Eye (tissue), 1 donor: ENCODE measurements at regions not wholly inside any gene's neighbourhood (a gene's known extent, or its start where the extent isn't known, plus 50 kb on each side); places are given as distances from the start of the nearest gene placed in this dataset.
"Not testable (repeated sequence)": the region's sequence is repeated elsewhere in the genome, so short reads cannot be mapped to it uniquely, and the experiment has no call there.

ENCODE experiments used
- DNase-seq: peaks from one replicate; pipeline ENCODE4 v3.0.0-alpha.2; 2015

DNA sequence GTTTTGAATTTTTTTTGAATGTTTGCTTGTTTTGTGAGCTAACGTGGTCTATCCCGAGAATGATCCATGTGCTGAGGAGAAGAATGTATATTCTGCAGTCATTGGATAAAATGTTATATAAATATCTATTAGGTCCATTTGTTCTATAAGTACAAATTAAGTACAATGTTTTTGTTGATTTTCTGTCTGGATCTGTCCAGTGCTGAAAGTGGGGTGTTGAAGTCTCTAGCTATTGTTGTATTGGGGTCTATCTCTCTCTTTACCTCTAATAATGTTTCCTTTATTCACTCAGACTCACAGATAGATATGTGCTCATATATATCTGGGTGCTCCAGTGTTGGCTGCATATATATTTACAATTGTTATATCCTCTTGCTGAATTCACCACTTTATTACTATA, 144.8 kb upstream of the SETMAR start:
- no peak for DNase-seq

GRCh38 chr3:4162096-4162495, 141.1 kb upstream of the SETMAR start:
- DNase-seq = no peak

- peak; percentile 71 for DNase-seq
Observed at GRCh38 chr3:4163011-4163410, 140.2 kb upstream of the SETMAR start.

DNA sequence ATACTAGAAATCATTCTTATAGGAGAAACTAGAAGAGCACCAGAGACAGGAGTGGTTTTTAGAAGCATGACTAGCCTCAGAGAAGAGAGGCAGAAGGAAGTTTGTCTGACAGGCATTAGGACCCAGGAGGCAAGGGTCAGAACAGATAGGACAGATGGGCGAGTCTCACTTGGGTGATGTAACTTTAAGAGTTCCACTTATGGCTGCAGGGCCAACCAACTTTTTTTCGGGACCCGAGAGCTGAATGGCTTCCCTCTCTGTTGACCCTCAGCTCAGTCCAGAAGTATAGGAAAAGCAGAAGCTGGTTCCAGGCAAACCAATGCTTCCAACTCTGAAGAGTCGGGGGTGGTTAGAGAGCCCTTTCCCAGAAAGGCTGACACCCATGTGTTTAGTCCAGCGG, 136.6 kb upstream of the SETMAR start:
- DNase-seq = no peak

DNA sequence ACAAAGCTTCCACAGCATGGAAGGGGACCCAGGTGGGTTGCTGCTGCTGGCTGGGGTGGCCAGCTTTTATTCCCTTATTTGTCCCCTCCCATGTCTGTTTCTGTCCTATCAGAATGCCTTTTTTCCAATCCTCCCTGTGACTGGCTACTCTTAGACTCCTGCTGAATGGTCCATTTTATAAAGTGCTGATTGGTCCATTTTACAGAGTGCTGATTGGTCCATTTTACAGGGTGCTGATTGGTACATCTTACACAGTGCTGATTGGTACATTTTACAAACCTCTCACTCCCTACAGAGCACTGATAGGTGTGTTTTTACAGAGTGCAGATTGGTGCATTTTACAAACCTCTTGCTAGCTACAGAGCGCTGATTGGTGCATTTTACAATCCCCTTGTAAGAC, 135.9 kb upstream of the SETMAR start:
- DNase-seq = not testable (repeated sequence)

DNA sequence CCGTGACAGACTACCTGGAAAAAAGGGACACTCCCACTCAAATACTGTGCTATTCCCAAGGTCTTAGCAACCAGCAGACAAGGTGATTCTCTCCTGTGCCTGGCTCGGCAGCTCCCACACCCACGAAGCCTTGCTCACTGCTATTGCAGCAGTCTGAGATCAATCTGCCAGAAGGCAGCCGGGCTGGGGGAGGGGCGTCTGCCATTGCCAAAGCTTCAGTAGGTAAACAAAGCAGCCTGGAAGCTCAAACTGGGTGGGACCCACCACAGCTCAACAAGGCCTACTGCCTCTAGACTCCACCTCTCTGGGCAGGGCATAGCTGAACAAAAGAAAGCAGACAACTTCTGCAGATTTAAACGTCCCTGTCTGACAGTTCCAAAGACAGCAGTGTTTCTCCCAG, 128.4 kb upstream of the SETMAR start:
- no peak for DNase-seq

DNA sequence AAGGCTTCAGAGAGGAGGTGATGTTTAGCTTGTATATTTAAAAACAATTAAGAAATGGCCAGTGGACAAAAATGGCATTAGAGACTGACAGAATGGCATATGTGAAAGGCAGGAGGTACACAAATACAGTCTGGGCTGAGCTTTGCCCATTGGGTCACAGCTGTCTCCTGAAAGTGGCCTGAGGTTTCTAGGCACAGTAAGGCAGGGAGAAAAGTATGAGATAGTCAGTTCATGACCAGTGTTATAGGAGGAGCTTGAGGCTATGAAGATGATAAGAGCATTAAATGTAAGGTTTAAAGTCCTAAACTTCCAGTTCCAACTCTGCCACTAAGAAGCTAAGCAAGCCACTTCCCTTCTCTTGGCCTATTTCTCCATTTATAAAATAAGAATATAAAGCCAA, 111.2 kb upstream of the SETMAR start:
- no peak for DNase-seq

DNA sequence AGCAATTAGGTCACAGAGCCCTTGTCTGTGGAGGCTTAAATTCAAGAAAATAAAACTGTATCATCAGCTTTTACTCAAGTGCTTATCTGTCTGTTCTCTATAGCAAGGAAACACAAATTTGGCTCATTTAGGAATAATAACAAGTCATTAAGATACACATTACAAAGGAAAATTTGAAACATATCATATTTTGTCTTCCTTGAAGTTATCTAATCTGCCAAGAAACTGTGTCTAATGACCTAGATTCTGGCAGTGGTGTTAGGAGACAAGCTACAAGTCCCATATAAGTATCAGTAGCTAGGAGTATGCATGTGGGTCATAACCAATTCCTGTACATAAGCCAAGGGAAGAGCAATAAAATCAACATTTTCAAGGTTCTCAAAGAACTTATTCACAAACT, 108.2 kb upstream of the SETMAR start:
- no peak for DNase-seq

DNA sequence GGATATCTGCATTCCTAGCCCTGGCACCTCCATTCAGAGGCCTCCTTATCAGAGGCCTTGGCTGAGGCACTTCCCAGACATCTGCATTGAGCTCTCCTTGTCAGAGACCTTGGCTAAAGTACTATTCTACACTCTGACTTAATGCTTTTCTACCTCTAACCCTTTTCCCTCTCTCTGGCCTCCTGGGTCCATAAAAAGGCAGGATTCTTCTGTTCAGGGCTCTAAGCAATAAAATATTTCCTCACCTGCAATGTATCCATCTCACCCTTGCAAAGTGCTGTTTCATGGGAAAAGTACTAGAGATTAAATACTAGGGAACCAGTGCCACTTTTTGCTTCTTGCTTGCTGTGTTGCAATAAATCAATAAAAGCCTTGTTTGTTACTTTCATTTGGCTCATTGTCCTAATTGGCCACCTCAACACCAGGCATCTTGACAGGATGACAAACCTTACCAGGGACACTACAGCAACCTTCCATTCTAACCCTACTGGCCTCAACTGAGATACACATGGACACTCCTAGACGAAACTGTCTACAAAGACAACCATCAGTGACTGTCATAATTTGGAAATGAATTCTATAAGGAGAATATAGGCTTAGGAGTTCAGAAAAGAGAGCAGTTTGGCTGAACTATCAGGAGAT, 106.5 kb upstream of the SETMAR start:
- DNase-seq = no peak

GRCh38 chr3:4197670-4198069, 105.5 kb upstream of the SETMAR start:
- DNase-seq = no peak

- DNase-seq = peak; percentile 75
Observed at GRCh38 chr3:4198491-4198890, 104.7 kb upstream of the SETMAR start.

- not testable (repeated sequence) for DNase-seq
Observed at GRCh38 chr3:4204776-4205175, 98.4 kb upstream of the SETMAR start.

GRCh38 chr3:4207672-4208071, 95.5 kb upstream of the SETMAR start:
- no peak for DNase-seq

DNA sequence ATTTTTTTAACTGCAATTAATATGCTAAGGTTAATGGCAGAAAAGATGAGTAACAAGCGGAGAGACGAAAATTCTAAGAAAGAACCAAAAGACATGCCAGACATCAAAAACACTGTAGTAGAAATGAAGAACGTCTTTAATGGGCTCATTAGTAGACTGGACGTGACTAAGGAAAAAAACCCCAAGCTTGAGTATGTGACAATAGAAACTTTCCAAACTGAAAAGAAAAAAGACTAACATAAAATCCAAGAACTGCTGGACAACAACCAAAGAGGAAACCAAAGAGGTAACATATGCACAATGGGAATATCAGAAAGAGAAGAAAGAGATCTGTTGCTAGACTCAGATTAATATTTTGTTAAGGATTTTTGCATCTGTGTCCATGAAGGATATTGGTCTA, 94.6 kb upstream of the SETMAR start:
- DNase-seq = no peak

DNA sequence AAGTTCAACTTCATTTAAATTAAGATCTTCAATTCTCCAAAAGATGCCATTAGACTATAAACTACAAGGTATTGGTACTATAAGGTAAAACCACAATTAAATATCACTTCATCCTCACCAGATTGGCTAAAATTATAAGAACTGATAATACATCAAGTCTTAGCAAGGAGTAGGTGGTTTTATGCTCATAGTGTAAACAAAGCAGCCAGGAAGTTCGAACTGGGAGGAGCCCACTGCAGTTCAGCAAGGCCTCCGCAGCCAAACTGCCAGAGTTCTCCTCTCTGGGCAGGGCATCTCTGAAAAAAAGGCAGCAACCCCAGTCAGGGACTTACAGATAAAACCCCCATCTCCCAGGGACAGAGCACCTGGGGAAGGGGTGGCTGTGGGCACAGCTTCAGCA, 91.6 kb upstream of the SETMAR start:
- no peak for DNase-seq

DNA sequence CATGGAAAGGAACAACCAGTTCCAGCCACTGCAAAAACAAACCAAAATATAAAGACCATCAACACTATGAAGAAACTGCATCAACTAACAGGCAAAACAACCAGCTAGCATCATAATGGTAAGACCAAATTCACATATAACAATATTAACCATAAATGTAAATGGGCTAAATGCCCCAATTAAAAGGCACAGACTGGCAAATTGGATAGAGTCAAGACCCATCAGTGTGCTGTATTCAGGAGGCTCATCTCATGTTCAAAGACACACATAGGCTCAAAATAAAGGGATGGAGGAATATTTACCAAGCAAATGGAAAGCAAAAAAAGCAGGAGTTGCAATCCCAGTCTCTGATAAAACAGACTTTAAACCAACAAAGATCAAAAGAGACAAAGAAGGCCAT, 89.7 kb upstream of the SETMAR start:
- DNase-seq = not testable (repeated sequence)

DNA sequence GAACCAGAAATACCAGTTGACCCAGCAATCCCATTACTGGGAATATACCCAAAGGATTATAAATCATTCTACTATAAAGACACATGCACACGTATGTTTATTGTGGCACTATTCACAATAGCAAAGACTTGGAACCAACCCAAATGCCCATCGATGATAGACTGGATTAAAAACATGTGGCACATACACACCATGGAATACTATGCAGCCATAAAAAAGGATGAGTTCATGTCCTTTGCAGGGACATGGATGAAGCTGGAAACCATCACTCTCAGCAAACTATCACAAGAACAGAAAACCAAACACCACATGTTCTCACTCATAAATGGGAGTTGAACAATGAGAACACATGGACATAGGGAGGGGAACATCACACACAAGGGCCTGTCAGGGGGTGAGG, 86.2 kb upstream of the SETMAR start:
- DNase-seq = not testable (repeated sequence)

- peak; percentile 37 for DNase-seq
Observed at GRCh38 chr3:4218456-4219226, 84.5 kb upstream of the SETMAR start.

- DNase-seq = no peak
Observed at GRCh38 chr3:4219227-4219568, 84.0 kb upstream of the SETMAR start.

DNA sequence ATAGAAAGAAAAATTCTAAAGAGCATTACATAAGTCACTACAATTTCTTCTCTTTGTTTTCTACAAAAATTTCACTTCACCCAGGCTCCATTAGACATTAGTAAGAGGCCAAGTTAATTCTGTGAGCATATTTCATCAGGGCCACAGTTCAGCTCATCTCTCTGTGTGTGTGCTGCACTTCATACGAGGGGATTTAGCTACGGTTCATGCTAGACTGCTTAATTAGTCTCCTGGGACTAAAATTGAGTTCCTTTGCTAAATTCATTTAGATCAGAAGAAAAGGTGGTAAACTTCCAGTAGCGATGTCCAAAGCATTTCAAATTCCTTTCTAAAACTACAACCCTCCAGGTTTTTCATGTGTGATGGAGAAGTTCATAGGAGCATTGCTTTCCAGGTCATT, 83.1 kb upstream of the SETMAR start:
- DNase-seq = no peak

- DNase-seq = no peak
Observed at GRCh38 chr3:4222574-4223175, 80.5 kb upstream of the SETMAR start.

- no peak for DNase-seq
Observed at GRCh38 chr3:4223777-4224176, 79.4 kb upstream of the SETMAR start.

DNA sequence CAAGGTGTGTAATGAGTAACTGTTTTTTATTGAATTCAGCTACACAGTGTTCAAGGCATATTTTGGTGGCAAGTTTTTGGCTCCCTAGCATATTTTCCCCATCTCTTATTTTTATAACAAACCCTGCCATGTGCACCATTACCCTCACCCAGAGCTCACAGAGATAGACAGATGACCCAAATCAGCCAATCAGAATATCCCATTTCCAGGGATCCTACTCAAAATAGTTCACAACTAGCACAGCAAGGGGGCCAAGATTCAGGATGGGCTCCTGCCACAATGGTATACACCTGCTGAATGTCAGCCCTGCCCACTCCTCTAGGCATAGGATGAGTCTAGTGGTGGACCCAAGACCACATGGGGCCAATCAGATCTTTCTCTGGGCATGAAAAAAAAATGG, 78.8 kb upstream of the SETMAR start:
- no peak for DNase-seq

- no peak for DNase-seq
Observed at GRCh38 chr3:4225005-4225471, 78.1 kb upstream of the SETMAR start.
